Keratinocyte (primary cell): ENCODE measurements at regions not wholly inside any gene's neighbourhood (a gene's known extent, or its start where the extent isn't known, plus 50 kb on each side); places are given as distances from the start of the nearest gene placed in this dataset.

ENCODE experiments used
- CTCF ChIP-seq, 3 experiments: IDR thresholded peaks in 1 of 3; conservative IDR thresholded peaks in 1 of 3; optimal IDR thresholded peaks in 1 of 3; 2 replicates in 2 of 3; 3 replicates in 1 of 3; pipeline versions ENCODE3 to v1.5.1; 2011; ENCODE audit warnings: low read length in 3 of 3, mild to moderate bottlenecking in 3 of 3, moderate library complexity in 2 of 3, control low read depth in 1 of 3, inconsistent platforms in 1 of 3; ENCODE audit not compliant: insufficient read depth in 2 of 3; ENCODE audit errors: extremely low read depth in 1 of 3
- EZH2 ChIP-seq: IDR thresholded peaks from one replicate; pipeline ENCODE4 v1.6.1; 2012; ENCODE audit warnings: inconsistent platforms, mild to moderate bottlenecking, low read length, moderate library complexity

- no peak for TF ChIP-seq CTCF (optimal IDR thresholded peaks at IDR 0.05 in 1 of 3, IDR thresholded peaks at IDR 0.05 in 1 of 3, conservative IDR thresholded peaks at IDR 0.05 in 1 of 3; ENCODE audit: extremely low read depth in 1 of 3, insufficient read depth in 2 of 3, low read length in 3 of 3)
- no peak for TF ChIP-seq EZH2
These were observed 80.1 kb upstream of the ITGA1 start for GRCh38 chr5:52707616-52708015.
